ENCODE measurements at regions not wholly inside any gene's neighbourhood (a gene's known extent, or its start where the extent isn't known, plus 50 kb on each side); places are given as distances from the start of the nearest gene placed in this dataset.

- TF ChIP-seq POLR2A (IDR thresholded peaks at IDR 0.05): no peak
- TF ChIP-seq, protein P1, sequence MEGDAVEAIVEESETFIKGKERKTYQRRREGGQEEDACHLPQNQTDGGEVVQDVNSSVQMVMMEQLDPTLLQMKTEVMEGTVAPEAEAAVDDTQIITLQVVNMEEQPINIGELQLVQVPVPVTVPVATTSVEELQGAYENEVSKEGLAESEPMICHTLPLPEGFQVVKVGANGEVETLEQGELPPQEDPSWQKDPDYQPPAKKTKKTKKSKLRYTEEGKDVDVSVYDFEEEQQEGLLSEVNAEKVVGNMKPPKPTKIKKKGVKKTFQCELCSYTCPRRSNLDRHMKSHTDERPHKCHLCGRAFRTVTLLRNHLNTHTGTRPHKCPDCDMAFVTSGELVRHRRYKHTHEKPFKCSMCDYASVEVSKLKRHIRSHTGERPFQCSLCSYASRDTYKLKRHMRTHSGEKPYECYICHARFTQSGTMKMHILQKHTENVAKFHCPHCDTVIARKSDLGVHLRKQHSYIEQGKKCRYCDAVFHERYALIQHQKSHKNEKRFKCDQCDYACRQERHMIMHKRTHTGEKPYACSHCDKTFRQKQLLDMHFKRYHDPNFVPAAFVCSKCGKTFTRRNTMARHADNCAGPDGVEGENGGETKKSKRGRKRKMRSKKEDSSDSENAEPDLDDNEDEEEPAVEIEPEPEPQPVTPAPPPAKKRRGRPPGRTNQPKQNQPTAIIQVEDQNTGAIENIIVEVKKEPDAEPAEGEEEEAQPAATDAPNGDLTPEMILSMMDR (IDR thresholded peaks at IDR 0.05): no peak
These were observed 197.7 kb downstream of the NRIP1 start for GRCh38 chr21:14866859-14867765.
